BLaER1 treated with 17β-estradiol and CSF1 and Interleukin-3, amounts not matched to agents 10 nM and 100 nM (cell line): ENCODE measurements at regions not wholly inside any gene's neighbourhood (a gene's known extent, or its start where the extent isn't known, plus 50 kb on each side); places are given as distances from the start of the nearest gene placed in this dataset.

Source experiments
- H3K27ac ChIP-seq, 11 experiments: shearing (Covaris generic); formaldehyde crosslinking; 2 replicates each; pipeline ENCODE4 v1.8.1; 2022
- H3K27me3 ChIP-seq, 11 experiments: shearing (Covaris generic); formaldehyde crosslinking; 2 replicates each; pipeline ENCODE4 v1.8.1; 2022
- H3K36me3 ChIP-seq, 11 experiments: shearing (Covaris generic); formaldehyde crosslinking; 2 replicates each; pipeline ENCODE4 v1.8.1; 2022
- H3K4me1 ChIP-seq, 10 experiments: shearing (Covaris generic); formaldehyde crosslinking; 2 replicates each; pipeline ENCODE4 v1.8.1; 2022
- H3K4me2 ChIP-seq, 11 experiments: shearing (Covaris generic); formaldehyde crosslinking; 2 replicates each; pipeline ENCODE4 v1.8.1; 2022
- H3K4me3 ChIP-seq, 10 experiments: shearing (Covaris generic); formaldehyde crosslinking; 2 replicates each; pipeline ENCODE4 v1.8.1; 2022
- H3K9ac ChIP-seq, 11 experiments: shearing (Covaris generic); formaldehyde crosslinking; 2 replicates each; pipeline ENCODE4 v1.8.1; 2022
- H3K9me3 ChIP-seq, 11 experiments: shearing (Covaris generic); formaldehyde crosslinking; replicated peaks in 1 of 11; 2 replicates each; pipeline ENCODE4 v1.8.1; 2022
- H4K20me1 ChIP-seq, 11 experiments: shearing (Covaris generic); formaldehyde crosslinking; 2 replicates each; pipeline ENCODE4 v1.8.1; 2022
- Cebpa-rat ChIP-seq, 11 experiments: shearing (Covaris generic); IDR thresholded peaks; 2 replicates each; pipeline ENCODE4 v1.8.1; 2022

- no peaks in the 10 kb centered on the region for H3K36me3 ChIP-seq
- no peak for TF ChIP-seq Cebpa-rat (IDR thresholded peaks at IDR 0.05)
- no peaks in the 10 kb centered on the region for H3K4me1 ChIP-seq
- H3K4me2 ChIP-seq = no peak overlapping the region
- H3K27me3 ChIP-seq = no peaks in the 10 kb centered on the region
- H3K4me3 ChIP-seq = no peak overlapping the region
- H3K9ac ChIP-seq = no peak overlapping the region
- H3K27ac ChIP-seq = no peak overlapping the region
- peaks cover 0 to 10% (median 6%) of the 10 kb centered on the region in 11 experiments; a peak in 8 of 22 replicates for H3K9me3 ChIP-seq
- no peaks in the 10 kb centered on the region for H4K20me1 ChIP-seq
These were observed 193.9 kb downstream of the OMA1 start for GRCh38 chr1:58352476-58353092.

GRCh38 chr1:58346036-58346355 is 200.5 kb downstream of the OMA1 start:
- Histone ChIP-seq H3K36me3 (no peaks in the 10 kb centered on the region), H3K27ac (no peak overlapping the region), H3K9ac (no peak overlapping the region), H4K20me1 (no peaks in the 10 kb centered on the region), H3K4me1 (no peaks in the 10 kb centered on the region), H3K4me2 (no peak overlapping the region), H3K27me3 (no peaks in the 10 kb centered on the region), H3K9me3 (peaks cover 0 to 9% (median 5%) of the 10 kb centered on the region in 11 experiments; a peak in 8 of 22 replicates), H3K4me3 (no peak overlapping the region)
- TF ChIP-seq Cebpa-rat (IDR thresholded peaks at IDR 0.05) = no peak

- Histone ChIP-seq H3K9ac (no peak overlapping the region), H3K4me3 (no peak overlapping the region), H3K4me2 (no peak overlapping the region), H3K9me3 (peaks cover 0 to 3% (median 0%) of the 10 kb centered on the region in 11 experiments; a peak in 1 of 22 replicates), H3K27me3 (no peaks in the 10 kb centered on the region), H3K4me1 (no peaks in the 10 kb centered on the region), H4K20me1 (no peaks in the 10 kb centered on the region), H3K36me3 (no peaks in the 10 kb centered on the region), H3K27ac (no peak overlapping the region)
- no peak for TF ChIP-seq Cebpa-rat (IDR thresholded peaks at IDR 0.05)
These were observed 201.1 kb downstream of the OMA1 start for GRCh38 chr1:58345215-58346035.

- no peak overlapping the region for H3K9ac ChIP-seq
- no peak for TF ChIP-seq Cebpa-rat (IDR thresholded peaks at IDR 0.05)
- no peaks in the 10 kb centered on the region for H3K27me3 ChIP-seq
These were observed 206.3 kb downstream of the OMA1 start for GRCh38 chr1:58340185-58340584.

GRCh38 chr1:58338081-58338480 is 208.4 kb downstream of the OMA1 start:
- no peaks in the 10 kb centered on the region for H4K20me1 ChIP-seq
- TF ChIP-seq Cebpa-rat (IDR thresholded peaks at IDR 0.05) = no peak
- H3K9ac ChIP-seq = no peak overlapping the region
- H3K4me1 ChIP-seq = no peaks in the 10 kb centered on the region
- H3K36me3 ChIP-seq = no peaks in the 10 kb centered on the region
- no peaks in the 10 kb centered on the region for H3K9me3 ChIP-seq
- H3K4me3 ChIP-seq = no peak overlapping the region
- no peak overlapping the region for H3K27ac ChIP-seq
- no peaks in the 10 kb centered on the region for H3K27me3 ChIP-seq
- no peak overlapping the region for H3K4me2 ChIP-seq

More at GRCh38 chr1:58340185-58340584, 206.3 kb downstream of the OMA1 start:
- H3K4me3 ChIP-seq = no peak overlapping the region
- H4K20me1 ChIP-seq = no peaks in the 10 kb centered on the region
- no peaks in the 10 kb centered on the region for H3K4me1 ChIP-seq
- H3K4me2 ChIP-seq = no peak overlapping the region
- no peak overlapping the region for H3K27ac ChIP-seq
- no peaks in the 10 kb centered on the region for H3K9me3 ChIP-seq
- no peaks in the 10 kb centered on the region for H3K36me3 ChIP-seq

GRCh38 chr1:58333511-58333910 is 213.0 kb downstream of the OMA1 start:
- H3K4me2 ChIP-seq = no peak overlapping the region
- no peaks in the 10 kb centered on the region for H3K27me3 ChIP-seq
- H3K4me3 ChIP-seq = no peak overlapping the region
- TF ChIP-seq Cebpa-rat (IDR thresholded peaks at IDR 0.05) = no peak
- no peaks in the 10 kb centered on the region for H3K4me1 ChIP-seq
- no peak overlapping the region for H3K9ac ChIP-seq
- no peaks in the 10 kb centered on the region for H4K20me1 ChIP-seq
- H3K27ac ChIP-seq = no peak overlapping the region
- H3K36me3 ChIP-seq = no peaks in the 10 kb centered on the region
- H3K9me3 ChIP-seq = no peaks in the 10 kb centered on the region

GRCh38 chr1:58331156-58331555 is 215.4 kb downstream of the OMA1 start:
- H4K20me1 ChIP-seq = no peaks in the 10 kb centered on the region
- H3K4me1 ChIP-seq = no peaks in the 10 kb centered on the region
- no peak overlapping the region for H3K9ac ChIP-seq
- no peaks in the 10 kb centered on the region for H3K27me3 ChIP-seq
- TF ChIP-seq Cebpa-rat (IDR thresholded peaks at IDR 0.05) = no peak
- H3K4me2 ChIP-seq = no peak overlapping the region
- no peak overlapping the region for H3K4me3 ChIP-seq
- no peaks in the 10 kb centered on the region for H3K9me3 ChIP-seq
- H3K27ac ChIP-seq = no peak overlapping the region
- no peaks in the 10 kb centered on the region for H3K36me3 ChIP-seq

- H4K20me1 ChIP-seq = no peaks in the 10 kb centered on the region
- H3K4me2 ChIP-seq = no peak overlapping the region
- no peaks in the 10 kb centered on the region for H3K27me3 ChIP-seq
- peaks cover 0 to 12% (median 9%) of the 10 kb centered on the region in 11 experiments; a peak in 18 of 22 replicates for H3K9me3 ChIP-seq
- H3K4me1 ChIP-seq = no peaks in the 10 kb centered on the region
- no peak overlapping the region for H3K9ac ChIP-seq
- H3K27ac ChIP-seq = no peak overlapping the region
- H3K36me3 ChIP-seq = no peaks in the 10 kb centered on the region
- H3K4me3 ChIP-seq = no peak overlapping the region
- no peak for TF ChIP-seq Cebpa-rat (IDR thresholded peaks at IDR 0.05)
These were observed 220.7 kb downstream of the OMA1 start for GRCh38 chr1:58325866-58326265.

- Histone ChIP-seq H3K36me3 (no peaks in the 10 kb centered on the region), H3K4me2 (no peak overlapping the region), H4K20me1 (no peaks in the 10 kb centered on the region), H3K4me1 (no peaks in the 10 kb centered on the region), H3K4me3 (no peak overlapping the region), H3K9me3 (peaks cover 0 to 13% (median 10%) of the 10 kb centered on the region in 11 experiments; a peak in 18 of 22 replicates), H3K9ac (no peak overlapping the region), H3K27me3 (no peaks in the 10 kb centered on the region), H3K27ac (no peak overlapping the region)
- TF ChIP-seq Cebpa-rat (IDR thresholded peaks at IDR 0.05) = no peak
These were observed 222.0 kb downstream of the OMA1 start for GRCh38 chr1:58324558-58324957.
